HG03196 (cell line): ENCODE measurements at regions not wholly inside any gene's neighbourhood (a gene's known extent, or its start where the extent isn't known, plus 50 kb on each side); places are given as distances from the start of the nearest gene placed in this dataset.

ENCODE experiments used
- ATAC-seq: cut with Tn5 transposase; IDR thresholded peaks from one replicate; pipeline ENCODE4 v1.9.1; 2021; ENCODE audit not compliant: unreplicated experiment

GRCh38 chr17:77884967-77885641 lies 73.4 kb upstream of the TNRC6C start:
- ATAC-seq: no peak

- ATAC-seq: no peak
Observed at GRCh38 chr17:77885678-77886386, 72.7 kb upstream of the TNRC6C start.

DNA sequence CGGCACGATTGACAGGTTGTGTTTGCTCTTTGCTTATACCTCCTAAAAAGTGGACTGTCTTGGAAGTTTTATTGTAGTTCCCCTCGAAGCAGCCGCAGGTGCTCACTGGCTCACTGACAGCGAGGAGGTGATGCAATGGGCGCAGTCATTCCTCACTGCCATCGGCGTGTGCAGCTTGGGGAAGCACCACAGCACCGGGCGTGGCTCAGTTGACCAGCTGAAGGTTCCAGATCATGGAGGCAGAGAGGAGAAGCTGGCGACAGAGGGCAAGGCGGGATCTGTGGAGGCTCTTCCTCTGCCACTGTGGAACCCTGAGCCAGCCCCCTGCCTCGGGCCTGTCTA lies 72.1 kb upstream of the TNRC6C start:
- ATAC-seq: no peak

DNA sequence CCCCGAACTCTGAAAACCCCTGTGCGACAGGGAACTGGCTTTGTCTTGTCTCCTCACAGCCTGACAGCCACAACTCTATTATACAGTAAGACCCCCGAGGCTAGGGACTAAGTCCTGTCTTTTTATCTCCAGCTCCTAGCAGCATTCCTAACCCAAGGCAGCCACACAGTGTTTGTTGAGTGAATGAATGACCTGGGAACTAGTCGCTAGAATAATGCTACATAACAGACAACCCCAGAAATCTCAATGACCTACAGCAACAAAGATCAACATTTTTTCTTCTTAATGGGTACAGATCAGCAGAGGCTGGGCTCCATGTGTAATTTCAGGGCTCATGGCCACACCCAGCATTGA lies 71.4 kb upstream of the TNRC6C start:
- ATAC-seq: no peak

DNA sequence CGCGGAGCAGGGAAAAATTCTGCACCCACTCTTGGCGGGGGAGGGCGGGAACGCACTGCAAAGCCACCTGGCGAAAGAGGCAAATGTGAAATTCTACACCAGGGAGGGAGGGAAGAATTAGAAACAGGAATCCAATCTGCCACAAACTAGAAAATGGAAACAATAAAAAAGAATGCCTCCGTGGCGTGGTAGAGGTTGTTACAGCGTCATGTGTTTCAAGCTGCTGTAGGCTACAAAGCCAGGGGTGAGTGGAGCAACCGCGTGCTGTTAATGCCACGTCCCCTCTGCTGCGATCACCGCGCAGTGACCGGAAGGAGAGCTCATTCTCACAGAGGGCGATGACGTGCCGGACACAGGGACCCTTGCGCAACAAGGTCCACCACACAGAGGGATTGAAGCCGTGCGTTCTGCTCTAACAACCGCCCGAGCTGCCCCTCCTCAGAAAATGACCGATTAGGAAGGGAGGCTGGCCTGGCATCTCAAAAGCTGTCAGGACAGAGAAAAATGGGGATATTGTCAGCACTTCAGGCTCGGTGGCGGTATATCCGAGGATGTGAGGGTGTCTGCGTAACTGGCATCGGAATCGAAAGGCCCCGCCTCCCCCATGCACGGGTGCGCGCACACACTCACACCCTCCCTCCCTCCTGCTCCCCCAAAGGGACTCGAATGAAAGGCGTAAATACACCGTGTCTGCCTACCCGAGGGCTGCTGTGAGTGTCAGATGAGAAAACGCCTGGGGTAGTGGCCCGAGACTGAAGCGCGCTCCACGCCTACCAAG lies 70.8 kb upstream of the TNRC6C start:
- ATAC-seq: no peak

DNA sequence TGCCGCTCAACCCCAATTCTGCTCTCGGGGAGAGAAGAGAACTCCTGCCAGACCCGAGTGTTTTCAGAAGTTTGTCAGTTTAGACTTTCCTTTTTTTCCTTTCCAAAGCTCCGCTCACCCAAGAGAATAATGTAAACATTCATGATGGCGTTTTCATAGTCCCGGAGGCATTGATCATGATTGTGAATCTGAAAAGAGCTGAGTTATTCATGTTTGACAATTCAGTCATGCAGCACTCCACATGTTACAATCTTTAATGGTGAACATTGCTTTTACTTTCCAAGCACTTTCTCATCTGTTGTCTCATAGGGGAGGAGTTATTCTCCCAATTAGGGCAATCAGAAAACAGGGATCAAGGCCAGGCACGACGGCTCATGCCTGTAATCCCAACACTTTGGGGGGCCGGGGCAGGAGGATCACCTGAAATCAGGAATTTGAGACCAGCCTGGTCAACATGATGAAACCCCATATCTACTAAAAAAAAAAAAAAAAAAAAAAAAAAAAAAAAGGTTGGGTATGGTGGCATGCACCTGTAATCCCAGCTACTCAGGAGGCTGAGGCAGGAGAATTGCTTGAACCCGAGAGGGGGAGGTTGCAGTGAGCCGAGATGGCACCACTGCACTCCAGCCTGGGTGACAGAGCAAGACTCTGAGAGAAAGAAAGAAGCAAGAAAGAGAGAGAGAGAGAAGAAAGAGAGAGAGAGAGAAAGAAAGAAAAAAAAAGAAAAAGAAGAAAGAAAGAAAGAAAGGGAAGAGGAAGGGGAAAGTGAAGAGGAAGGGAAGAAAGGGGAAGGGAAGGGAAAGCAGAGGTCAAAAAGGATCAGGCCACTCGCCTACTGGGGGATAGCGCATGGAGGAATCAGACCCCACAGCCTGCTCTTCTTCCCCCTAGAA lies 70.0 kb upstream of the TNRC6C start:
- no peak for ATAC-seq

- ATAC-seq: no peak
Observed at GRCh38 chr17:77889135-77889505, 69.4 kb upstream of the TNRC6C start.

GRCh38 chr17:77889866-77890760 lies 68.4 kb upstream of the TNRC6C start:
- ATAC-seq: no peak

DNA sequence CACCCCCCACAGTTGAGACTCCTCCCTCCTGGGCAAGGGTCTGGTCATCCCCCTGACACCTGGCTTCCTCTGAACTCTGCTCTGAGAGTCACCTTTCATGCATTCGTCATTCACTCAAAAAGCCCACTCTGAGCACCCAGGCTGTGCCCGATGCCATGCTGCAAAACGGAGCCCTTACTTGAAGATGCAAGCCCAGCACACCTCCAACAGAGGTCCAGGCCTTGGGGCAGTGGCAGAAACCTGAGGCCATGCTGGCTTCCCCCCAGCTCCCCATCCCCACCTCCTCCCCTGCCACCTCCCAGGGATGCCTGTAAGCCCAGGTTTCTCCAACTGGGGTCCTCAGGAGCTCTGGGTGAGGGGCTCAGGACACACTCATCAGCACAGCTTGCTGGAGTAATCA lies 67.7 kb upstream of the TNRC6C start:
- ATAC-seq: no peak

DNA sequence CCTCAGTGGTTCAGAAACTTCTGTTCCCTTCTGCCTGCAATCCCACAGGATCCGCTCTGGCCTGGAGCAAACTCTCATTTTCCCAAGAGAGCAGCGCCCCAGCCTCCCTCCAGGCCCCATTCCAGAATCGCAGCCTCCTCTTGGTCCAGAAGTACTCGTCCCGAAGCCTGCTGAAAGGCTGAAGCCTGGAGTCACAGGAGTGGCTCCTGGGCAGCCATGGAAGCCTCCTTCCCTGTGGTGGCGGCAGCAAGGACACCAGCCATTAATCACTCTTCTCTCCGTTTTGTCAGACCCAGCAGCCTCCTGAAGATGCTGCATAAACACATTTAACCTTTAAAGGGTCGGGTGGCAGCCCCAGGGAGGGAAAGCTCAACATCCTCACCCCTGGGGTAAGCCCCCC lies 66.9 kb upstream of the TNRC6C start:
- ATAC-seq: no peak

DNA sequence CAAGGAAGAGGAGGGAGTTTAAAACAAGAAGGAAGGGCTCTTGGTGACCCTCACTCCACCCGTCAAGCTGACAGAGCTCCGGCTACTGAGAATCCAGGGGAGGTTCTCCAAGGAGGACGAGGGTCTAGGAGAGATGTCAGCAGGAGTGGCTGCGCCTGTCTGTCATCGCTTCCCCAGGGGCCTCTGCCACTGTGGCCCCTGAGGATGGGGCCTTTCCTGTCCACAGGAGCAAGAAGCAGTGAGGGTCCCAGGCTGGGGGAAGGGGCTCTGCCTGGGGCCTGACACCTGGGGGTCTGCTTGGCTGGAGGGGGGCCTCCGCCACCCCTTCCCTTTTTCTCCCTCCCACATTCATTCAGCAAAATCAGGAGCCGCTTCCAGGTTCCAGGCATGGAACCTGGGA lies 66.5 kb upstream of the TNRC6C start:
- ATAC-seq: no peak

GRCh38 chr17:77892469-77893143 lies 65.9 kb upstream of the TNRC6C start:
- ATAC-seq: no peak

GRCh38 chr17:77893144-77894044 lies 65.1 kb upstream of the TNRC6C start:
- ATAC-seq: no peak

- no peak for ATAC-seq
Observed at GRCh38 chr17:77894126-77894956, 64.2 kb upstream of the TNRC6C start.

- no peak for ATAC-seq
Observed at GRCh38 chr17:77897741-77898301, 60.7 kb upstream of the TNRC6C start.

DNA sequence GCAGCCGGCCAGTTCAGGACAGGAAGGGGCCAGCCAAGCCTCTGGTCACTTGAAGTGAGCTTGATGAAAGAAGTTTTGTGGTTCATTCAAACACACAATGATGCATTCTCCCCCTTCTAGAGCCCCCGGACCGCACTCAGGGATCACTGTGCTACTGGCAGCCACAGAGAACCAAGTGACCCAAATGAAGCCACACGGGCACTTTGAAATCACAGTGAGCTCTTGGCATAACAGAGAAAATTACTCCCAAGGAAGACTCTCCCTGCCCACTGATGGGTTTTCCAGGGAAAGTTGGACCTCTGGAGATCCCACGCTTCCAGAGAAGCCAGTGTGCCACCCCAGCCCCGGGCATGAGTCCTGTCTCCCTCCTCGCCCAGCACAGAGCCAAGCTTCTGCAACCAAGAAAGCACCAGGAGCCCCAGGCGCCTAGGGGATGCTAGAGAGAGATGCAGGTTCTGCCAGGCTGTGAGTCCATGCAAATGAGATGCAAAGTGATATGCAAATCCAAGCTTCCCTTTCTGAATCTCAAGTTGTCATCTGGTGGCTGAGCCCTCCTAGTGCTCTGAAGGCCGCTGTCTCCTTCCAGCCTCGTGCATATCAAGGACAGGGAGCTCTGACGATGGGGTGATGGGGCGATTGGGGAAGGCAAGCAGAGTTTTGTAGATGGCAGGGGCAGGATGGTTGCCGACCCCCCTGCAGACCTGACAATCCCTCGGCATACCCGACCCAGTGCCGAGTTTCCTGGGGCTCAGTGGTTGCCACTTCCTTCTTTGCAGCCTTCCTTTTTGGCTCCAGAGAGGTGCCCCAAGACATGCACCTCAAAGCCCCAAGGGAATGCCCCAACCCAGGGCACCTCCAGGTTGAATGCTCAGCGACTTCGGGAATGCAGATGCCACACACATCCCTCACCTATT lies 59.7 kb upstream of the TNRC6C start:
- no peak for ATAC-seq

DNA sequence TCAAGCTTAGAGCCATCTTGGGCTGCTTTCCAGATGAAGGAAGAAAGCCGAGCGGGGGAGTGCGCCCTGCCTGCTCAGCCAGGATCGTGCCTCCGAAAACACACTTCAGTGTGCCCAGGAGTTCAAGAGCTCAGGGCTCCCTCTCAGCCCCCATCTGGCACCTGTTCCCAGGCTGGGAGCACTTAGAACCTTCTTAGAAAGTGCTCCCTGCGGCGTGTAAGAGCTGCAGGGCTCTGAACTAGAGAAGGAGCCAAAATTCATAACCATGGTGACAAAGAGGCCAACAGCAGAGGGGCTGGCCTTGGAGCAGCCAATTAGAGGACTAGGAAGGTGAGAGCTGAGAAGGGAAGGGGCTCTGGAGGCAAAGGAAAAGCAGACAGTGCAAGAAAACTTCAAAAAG lies 59.0 kb upstream of the TNRC6C start:
- no peak for ATAC-seq
